ENCODE measurements at regions not wholly inside any gene's neighbourhood (a gene's known extent, or its start where the extent isn't known, plus 50 kb on each side); places are given as distances from the start of the nearest gene placed in this dataset.

- DNase-seq (ENCODE audit: low read depth) = no peak
- H3K4me3 ChIP-seq (ENCODE audit: low read depth, low read length) = no peak overlapping the region
Observed at GRCh38 chr12:45547822-45548221, 181.7 kb upstream of the ARID2 start.

GRCh38 chr12:45548426-45548825 is 181.1 kb upstream of the ARID2 start:
- DNase-seq (ENCODE audit: low read depth) = no peak
- H3K4me3 ChIP-seq (ENCODE audit: low read depth, low read length) = no peak overlapping the region

GRCh38 chr12:45549337-45549902 is 180.1 kb upstream of the ARID2 start:
- no peak for DNase-seq (ENCODE audit: low read depth)
- no peak overlapping the region for H3K4me3 ChIP-seq (ENCODE audit: low read depth, low read length)

- no peak for DNase-seq (ENCODE audit: low read depth)
Observed at GRCh38 chr12:45553204-45553603, 176.3 kb upstream of the ARID2 start.

GRCh38 chr12:45557016-45557415 is 172.5 kb upstream of the ARID2 start:
- DNase-seq (ENCODE audit: low read depth) = no peak
- no peak overlapping the region for H3K4me3 ChIP-seq (ENCODE audit: low read depth, low read length)

More at GRCh38 chr12:45553204-45553603, 176.3 kb upstream of the ARID2 start:
- H3K4me3 ChIP-seq (ENCODE audit: low read depth, low read length) = no peak overlapping the region

GRCh38 chr12:45558353-45558752 is 171.2 kb upstream of the ARID2 start:
- DNase-seq (ENCODE audit: low read depth) = no peak

GRCh38 chr12:45559537-45559936 is 170.0 kb upstream of the ARID2 start:
- no peak overlapping the region for H3K4me3 ChIP-seq (ENCODE audit: low read depth, low read length)
- no peak for DNase-seq (ENCODE audit: low read depth)

More at GRCh38 chr12:45558353-45558752, 171.2 kb upstream of the ARID2 start:
- H3K4me3 ChIP-seq (ENCODE audit: low read depth, low read length) = no peak overlapping the region

- no peak for DNase-seq (ENCODE audit: low read depth)
- H3K4me3 ChIP-seq (ENCODE audit: low read depth, low read length) = no peak overlapping the region
Observed at GRCh38 chr12:45560689-45561088, 168.8 kb upstream of the ARID2 start.

GRCh38 chr12:45561488-45561887 is 168.0 kb upstream of the ARID2 start:
- no peak overlapping the region for H3K4me3 ChIP-seq (ENCODE audit: low read depth, low read length)
- DNase-seq (ENCODE audit: low read depth) = no peak

GRCh38 chr12:45565590-45565989 is 163.9 kb upstream of the ARID2 start:
- no peak for DNase-seq (ENCODE audit: low read depth)
- H3K4me3 ChIP-seq (ENCODE audit: low read depth, low read length) = no peak overlapping the region

GRCh38 chr12:45566257-45566656 is 163.2 kb upstream of the ARID2 start:
- H3K4me3 ChIP-seq (ENCODE audit: low read depth, low read length) = no peak overlapping the region
- no peak for DNase-seq (ENCODE audit: low read depth)

GRCh38 chr12:45568808-45569207 is 160.7 kb upstream of the ARID2 start:
- DNase-seq (ENCODE audit: low read depth) = no peak

GRCh38 chr12:45570501-45570900 is 159.0 kb upstream of the ARID2 start:
- H3K4me3 ChIP-seq (ENCODE audit: low read depth, low read length) = no peak overlapping the region
- no peak for DNase-seq (ENCODE audit: low read depth)

More at GRCh38 chr12:45568808-45569207, 160.7 kb upstream of the ARID2 start:
- H3K4me3 ChIP-seq (ENCODE audit: low read depth, low read length) = no peak overlapping the region

- no peak overlapping the region for H3K4me3 ChIP-seq (ENCODE audit: low read depth, low read length)
- DNase-seq (ENCODE audit: low read depth) = no peak
Observed at GRCh38 chr12:45572114-45572513, 157.4 kb upstream of the ARID2 start.

- no peak overlapping the region for H3K4me3 ChIP-seq (ENCODE audit: low read depth, low read length)
- DNase-seq (ENCODE audit: low read depth) = no peak
Observed at GRCh38 chr12:45575417-45575816, 154.1 kb upstream of the ARID2 start.

- H3K4me3 ChIP-seq (ENCODE audit: low read depth, low read length) = no peak overlapping the region
- DNase-seq (ENCODE audit: low read depth) = no peak
Observed at GRCh38 chr12:45575823-45576475, 153.6 kb upstream of the ARID2 start.

GRCh38 chr12:45577844-45578399 is 151.6 kb upstream of the ARID2 start:
- no peak overlapping the region for H3K4me3 ChIP-seq (ENCODE audit: low read depth, low read length)
- no peak for DNase-seq (ENCODE audit: low read depth)

GRCh38 chr12:45580356-45580969 is 149.0 kb upstream of the ARID2 start:
- no peak overlapping the region for H3K4me3 ChIP-seq (ENCODE audit: low read depth, low read length)
- DNase-seq (ENCODE audit: low read depth) = no peak

GRCh38 chr12:45581112-45581511 is 148.4 kb upstream of the ARID2 start:
- DNase-seq (ENCODE audit: low read depth) = no peak
- no peak overlapping the region for H3K4me3 ChIP-seq (ENCODE audit: low read depth, low read length)

- no peak for DNase-seq (ENCODE audit: low read depth)
- no peak overlapping the region for H3K4me3 ChIP-seq (ENCODE audit: low read depth, low read length)
Observed at GRCh38 chr12:45582536-45582935, 147.0 kb upstream of the ARID2 start.

All from skeletal muscle cell (primary cell).